OCI-M2 (cell line): ENCODE measurements at regions not wholly inside any gene's neighbourhood (a gene's known extent, or its start where the extent isn't known, plus 50 kb on each side); places are given as distances from the start of the nearest gene placed in this dataset.
A peak's percentile ranks its signal among the peaks of the same experiment; 100 is the strongest.

Experiments used
- DNase-seq: peaks from one replicate; lab custom pipeline; 2025; ENCODE audit not compliant: unreplicated experiment; lab: John Stamatoyannopoulos, UW

GRCh38 chr7:125412890-125413665 lies 483.5 kb upstream of the POT1 start:
- DNase-seq, result no peak

- DNase-seq, result no peak
Measured at GRCh38 chr7:125409921-125410320, 480.3 kb upstream of the POT1 start.

GRCh38 chr7:125406111-125406510 lies 476.5 kb upstream of the POT1 start:
- DNase-seq, result no peak

DNA sequence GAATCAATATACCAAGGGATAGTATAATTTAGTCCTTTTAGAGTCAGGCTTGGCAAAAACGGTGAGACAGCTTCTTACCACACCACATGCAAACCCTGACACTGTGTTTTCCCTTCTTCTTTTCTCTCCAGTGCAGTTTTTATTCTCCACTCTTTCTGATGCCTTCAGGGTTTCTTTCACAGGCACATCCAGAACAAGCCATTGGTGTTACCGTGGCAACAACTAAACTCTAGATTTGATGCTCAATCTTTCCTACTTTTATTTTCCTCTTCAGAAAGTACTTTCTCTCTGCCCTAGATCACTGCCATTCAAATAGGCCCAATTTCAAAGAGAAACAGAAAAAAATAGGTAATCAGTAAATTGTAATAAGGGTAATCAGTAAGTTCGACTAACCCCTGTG lies 469.8 kb upstream of the POT1 start:
- no peak for DNase-seq

DNA sequence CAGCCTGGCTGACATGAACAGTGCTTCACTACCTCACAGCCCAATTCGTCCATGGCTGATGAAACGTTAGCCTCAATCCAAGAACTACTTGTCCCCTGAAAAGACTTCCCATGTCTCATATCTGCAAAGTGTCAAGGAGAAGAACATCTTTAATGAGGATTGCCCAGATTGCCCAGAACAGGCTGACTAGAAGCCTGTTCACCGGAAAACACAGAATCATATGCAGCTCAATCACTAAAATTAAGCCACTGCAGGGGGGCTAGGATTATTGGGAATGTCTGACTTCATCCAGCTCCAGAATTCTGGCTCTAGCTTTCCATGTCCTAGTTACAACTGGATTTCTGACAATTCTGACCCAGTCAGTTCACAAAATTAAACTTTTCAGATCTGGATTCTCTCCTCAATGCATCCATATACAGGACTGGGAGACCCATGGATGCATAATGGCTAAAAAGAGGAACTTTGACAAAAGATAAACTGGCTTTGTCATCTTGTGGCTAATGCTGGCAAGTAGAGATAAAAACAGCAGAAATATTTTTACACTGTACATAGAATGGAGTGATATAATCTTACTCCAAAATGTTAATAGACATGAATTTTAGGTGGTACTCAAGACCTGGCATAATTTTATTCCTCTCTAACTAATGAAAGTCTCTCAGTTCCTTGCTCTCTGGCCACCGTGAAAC lies 467.0 kb upstream of the POT1 start:
- peak; percentile 80 for DNase-seq

GRCh38 chr7:125391921-125392320 lies 462.3 kb upstream of the POT1 start:
- no peak for DNase-seq

- no peak for DNase-seq
Measured at GRCh38 chr7:125390981-125391380, 461.4 kb upstream of the POT1 start.

- DNase-seq, result no peak
Measured at GRCh38 chr7:125386211-125386610, 456.6 kb upstream of the POT1 start.

DNA sequence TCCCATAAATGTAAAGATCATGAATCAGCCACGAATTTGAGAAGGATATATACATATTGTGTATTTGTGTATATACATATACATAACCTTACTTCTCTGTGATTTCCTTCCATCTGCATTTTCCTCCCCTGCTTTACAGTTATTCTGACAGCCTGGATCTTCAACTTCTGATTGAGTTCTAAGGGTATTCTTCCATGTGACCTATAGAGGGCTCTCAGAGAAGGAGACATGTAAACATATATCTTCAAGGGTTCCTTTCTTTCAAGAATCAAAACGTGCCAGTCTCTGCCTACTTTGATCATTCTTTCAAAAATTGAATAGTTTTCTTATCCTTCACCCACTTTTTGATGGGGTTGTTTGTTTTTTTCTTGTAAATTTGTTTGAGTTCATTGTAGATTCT lies 453.7 kb upstream of the POT1 start:
- no peak for DNase-seq

DNA sequence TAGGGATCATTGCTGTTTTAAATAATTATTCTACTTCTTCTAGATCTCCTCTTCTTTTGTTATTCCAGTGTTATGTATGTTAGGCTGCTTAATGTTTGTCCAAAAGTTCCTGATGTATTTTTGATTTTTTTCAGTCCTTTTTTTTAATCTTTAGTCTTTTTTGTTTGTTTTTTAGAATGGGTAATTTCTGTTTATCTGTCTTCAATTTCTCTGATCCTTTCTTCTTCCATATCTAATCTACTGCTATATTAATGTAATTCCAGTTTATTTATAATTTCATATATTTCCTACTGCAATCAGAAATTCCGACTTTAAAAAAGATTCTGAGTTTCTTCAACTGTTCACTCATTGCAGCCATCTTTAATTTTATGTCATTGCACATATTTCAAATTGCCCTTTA lies 452.8 kb upstream of the POT1 start:
- no peak for DNase-seq

DNA sequence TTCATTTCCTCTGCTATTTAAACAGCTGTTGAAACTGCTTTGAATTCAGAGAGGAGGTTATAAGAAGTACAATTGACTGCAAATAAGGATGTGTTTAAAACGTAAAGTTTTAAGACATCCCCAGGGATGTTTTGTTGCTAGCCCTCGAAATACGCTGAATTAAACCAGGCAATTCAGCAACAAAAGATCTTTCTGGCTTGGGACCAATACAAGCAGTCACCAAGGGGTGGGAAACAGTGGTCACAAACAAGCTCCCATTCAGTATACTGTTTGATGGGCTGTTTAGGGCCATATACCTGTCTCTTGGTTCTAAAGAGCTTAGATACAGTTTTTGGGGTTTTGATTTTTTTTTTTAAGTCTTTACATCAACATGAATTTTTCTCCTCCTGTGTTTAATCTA lies 446.3 kb upstream of the POT1 start:
- no peak for DNase-seq

DNA sequence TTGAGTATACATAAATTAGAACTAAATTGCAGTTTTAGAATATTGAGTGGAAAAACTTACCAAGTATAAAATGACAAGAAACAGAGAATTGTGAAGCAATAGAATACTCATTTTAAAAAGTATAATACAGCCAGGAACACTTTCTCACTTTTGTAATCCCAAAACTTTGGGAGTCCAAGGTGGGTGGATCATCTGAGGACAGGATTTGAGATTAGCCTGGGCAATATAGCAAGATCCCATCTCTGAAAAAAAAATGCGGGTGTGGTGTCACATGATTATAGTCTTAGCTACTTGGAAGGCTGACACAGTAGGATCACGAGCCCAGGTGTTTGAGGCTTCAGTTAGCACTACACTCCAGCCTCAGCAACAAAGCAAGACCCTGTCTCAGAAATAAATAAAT lies 440.9 kb upstream of the POT1 start:
- no peak for DNase-seq

DNA sequence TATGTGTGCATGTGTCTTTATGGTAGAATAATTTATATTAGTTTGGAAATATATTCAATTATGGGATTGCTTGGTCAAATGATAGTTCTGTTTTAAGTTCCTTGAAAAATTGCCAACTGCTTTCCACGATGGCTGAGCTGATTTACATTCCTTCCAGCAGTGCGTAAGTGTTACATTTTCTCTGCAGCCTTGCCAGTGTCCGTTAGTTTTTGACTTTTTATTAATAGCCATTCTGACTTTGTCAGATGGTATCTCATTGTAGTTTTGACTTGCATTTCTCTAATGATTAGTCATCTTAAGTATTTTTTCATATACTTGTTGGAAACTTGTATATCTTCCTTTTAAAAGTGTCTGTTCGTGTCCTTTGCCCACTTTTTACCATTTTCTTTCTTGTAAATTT lies 434.2 kb upstream of the POT1 start:
- DNase-seq, result no peak

- DNase-seq, result no peak
Measured at GRCh38 chr7:125358551-125359167, 429.0 kb upstream of the POT1 start.

DNA sequence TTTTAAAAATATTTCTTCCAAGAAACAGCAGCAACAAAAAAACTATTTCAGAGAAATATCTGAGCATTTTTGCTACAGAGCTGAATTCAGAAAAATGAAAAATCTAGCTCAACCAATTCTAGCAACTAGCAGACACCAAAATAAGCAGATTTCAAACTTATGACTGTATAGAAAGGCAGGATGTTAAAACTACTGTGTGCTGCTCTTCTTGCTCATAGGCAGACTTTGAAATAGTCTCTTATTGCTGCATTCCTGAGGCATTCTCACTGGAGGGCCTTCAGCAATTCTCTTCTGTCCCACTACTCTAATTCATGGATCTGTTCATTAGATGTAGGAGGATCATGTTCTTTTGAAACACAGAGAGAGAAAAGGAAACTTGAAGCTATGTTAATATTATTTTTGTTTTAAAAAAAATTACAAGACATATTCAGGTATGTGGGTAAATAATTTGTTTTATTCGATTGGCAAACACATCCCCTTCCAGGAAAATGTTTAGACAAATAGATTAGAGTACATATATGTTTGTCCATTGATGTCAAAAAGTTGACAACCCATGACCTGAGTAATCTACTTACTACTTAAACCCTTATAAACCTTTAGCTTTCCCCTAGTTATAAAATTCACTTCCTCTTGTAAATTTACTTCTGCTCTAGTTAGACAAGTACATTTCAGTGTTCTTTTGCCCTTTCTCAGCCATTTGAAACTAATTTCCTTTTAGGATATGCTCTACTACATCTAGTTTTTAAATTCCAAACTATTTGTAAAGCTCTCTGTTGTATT lies 428.2 kb upstream of the POT1 start:
- no peak for DNase-seq

DNA sequence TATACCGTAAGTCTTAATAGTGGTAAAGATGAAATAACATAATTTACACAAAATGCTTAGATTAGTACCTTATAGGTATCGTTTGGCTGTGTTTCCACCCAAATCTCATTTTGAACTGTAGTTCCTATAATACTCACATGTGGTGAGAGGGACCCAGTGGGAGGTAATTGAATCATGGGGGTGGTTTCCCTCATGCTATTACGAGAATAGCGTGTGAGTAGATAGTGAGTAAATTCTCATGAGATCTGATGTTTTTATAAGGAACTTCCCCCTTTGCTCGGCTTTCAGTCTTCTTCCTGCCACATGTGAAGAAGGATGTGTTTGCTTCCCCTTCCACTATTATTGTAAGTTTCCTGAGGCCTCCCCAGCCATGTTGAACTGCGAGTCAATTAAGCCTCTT lies 426.3 kb upstream of the POT1 start:
- DNase-seq, result no peak

DNA sequence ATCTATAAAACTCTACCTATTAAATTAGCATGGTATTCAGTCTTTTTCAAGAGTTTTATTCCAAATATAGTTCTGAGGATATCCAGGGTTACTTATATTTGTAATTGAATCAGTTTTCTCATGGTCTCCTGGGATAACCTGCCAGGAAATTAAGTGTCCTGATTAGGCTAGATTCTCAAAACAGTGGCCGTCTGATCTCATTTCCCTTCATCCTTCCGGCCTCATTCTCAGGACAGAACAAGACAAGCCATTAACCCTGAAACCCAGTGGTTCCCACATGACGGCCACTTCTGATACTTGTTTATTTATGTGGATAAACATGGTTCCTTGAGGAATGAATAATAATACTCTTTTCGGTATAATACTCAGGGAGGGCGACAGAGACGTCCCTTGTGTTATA lies 417.6 kb upstream of the POT1 start:
- no peak for DNase-seq

DNA sequence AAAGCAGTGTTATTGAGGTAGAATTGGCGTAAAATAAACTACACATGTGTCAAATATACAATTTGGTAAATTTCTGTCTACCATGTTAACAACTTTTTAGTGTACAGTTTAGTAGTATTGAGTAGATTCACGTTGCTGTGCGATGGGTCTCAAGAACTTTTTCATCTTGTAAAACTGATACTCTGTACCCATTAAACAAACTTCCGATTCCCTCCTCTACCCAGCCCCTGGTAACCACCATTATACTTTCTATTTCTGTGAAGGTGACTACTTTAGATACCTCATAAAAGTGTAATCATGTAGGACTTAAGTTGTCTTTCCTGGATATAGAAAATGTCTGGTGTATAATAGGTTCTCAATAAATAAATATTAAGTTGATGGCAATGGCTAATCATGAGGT lies 408.5 kb upstream of the POT1 start:
- DNase-seq, result no peak

DNA sequence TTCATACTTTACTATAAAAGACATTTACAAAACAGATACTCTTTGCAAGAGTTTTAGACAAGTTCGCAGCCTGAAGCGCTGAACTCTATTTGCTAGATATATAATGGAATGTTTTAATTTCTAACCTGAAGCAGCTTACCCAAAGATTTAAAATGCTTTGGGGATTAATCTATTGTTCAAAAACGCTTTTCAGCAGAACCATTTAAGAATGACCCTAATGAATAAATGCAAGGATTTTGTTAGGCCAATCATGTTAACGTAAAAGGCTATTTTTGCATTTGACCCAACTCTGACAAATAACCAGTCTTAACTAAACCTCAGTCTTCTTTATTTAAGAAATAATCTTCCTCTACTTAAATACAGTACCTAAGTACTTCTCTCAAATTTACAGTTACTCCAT lies 406.7 kb upstream of the POT1 start:
- DNase-seq, result no peak

- no peak for DNase-seq
Measured at GRCh38 chr7:125326666-125327255, 397.1 kb upstream of the POT1 start.

GRCh38 chr7:125316466-125316865 lies 386.8 kb upstream of the POT1 start:
- DNase-seq, result no peak
